GM12878 (cell line): ENCODE measurements at regions not wholly inside any gene's neighbourhood (a gene's known extent, or its start where the extent isn't known, plus 50 kb on each side); places are given as distances from the start of the nearest gene placed in this dataset.

Experiments used
- ATAC-seq: fragments of 200-7000 bp; cut with Tn5 transposase; 3 replicates; pipeline ENCODE4 v1.9.1; 2020; ENCODE audit warnings: mild to moderate bottlenecking, moderate library complexity
- BruUV-seq: library from RNA; stranded (reverse); fragments of 400-500 nt; replicated peaks from 2 replicates; lab custom pipeline; 2021; lab: Mats Ljungman, UMichigan
- CTCF ChIA-PET: fragments of 300-600 bp; sonication (Branson Sonifier 250); formaldehyde crosslinking; extraction: SDS; loops from one replicate; lab custom pipeline; 2021; ENCODE audit warnings: inconsistent platforms; lab: Yijun Ruan, JAX
- POLR2A ChIA-PET: fragments of 350-600 bp; formaldehyde crosslinking; extraction: SDS; loops from one replicate; lab custom pipeline; 2021; ENCODE audit warnings: inconsistent platforms; lab: Charles Lee
- RAD21 ChIA-PET: fragments of 300-600 bp; sonication (Branson Sonifier 250); formaldehyde crosslinking; loops from one replicate; lab custom pipeline; 2023; ENCODE audit warnings: antibody characterized with exemption; ENCODE audit not compliant: unreplicated experiment; lab: Charles Lee
- SMC1A ChIA-PET: fragments of 300-600 bp; sonication (Branson Sonifier 250); formaldehyde crosslinking; loops from one replicate; lab custom pipeline; 2023; ENCODE audit not compliant: unreplicated experiment, uncharacterized antibody; lab: Charles Lee
- DNase-seq: peaks from one replicate; pipeline ENCODE4 v3.0.0-alpha.2; 2011; ENCODE audit warnings: low read depth, low spot score
- FAIRE-seq: peaks from 3 replicates; lab custom pipeline; 2011; peaks lifted over from hg19 to GRCh38; lab: Jason Lieb, UNC
- H2AFZ ChIP-seq: 2 replicates; pipeline ENCODE4 v1.6.0; 2011; ENCODE audit warnings: low read depth, low read length, control low read depth; ENCODE audit not compliant: control insufficient read depth
- H3K27ac ChIP-seq: 2 replicates; pipeline ENCODE4 v1.5.1; 2011; ENCODE audit warnings: control low read depth; ENCODE audit not compliant: control insufficient read depth, insufficient read depth
- H3K27me3 ChIP-seq, 2 experiments: replicated peaks in 1 of 2; 2 replicates each; pipeline versions ENCODE4 v1.6.0 to v1.6.1; 2011; ENCODE audit warnings: low read length in 1 of 2; ENCODE audit not compliant: control insufficient read depth in 2 of 2, insufficient read depth in 2 of 2
- H3K36me3 ChIP-seq, 2 experiments: 2 replicates each; pipeline ENCODE4 v1.5.1; 2011; ENCODE audit warnings: low read length in 1 of 2; ENCODE audit not compliant: control insufficient read depth in 2 of 2, insufficient read depth in 2 of 2
- H3K4me1 ChIP-seq: 2 replicates; pipeline ENCODE4 v1.6.1; 2011; ENCODE audit warnings: mild to moderate bottlenecking, low read length, moderate library complexity, mixed read lengths; ENCODE audit not compliant: control insufficient read depth, insufficient read depth
- H3K4me2 ChIP-seq: 2 replicates; pipeline ENCODE4 v1.6.0; 2011; ENCODE audit warnings: control low read depth; ENCODE audit not compliant: control insufficient read depth, insufficient read depth
- H3K4me3 ChIP-seq: fragments of 200-600 bp; sonication (generic); 2 replicates; pipeline ENCODE4 v1.5.1; 2016
- H3K79me2 ChIP-seq: 2 replicates; pipeline ENCODE4 v1.6.0; 2011; ENCODE audit warnings: low read length; ENCODE audit not compliant: control insufficient read depth, insufficient read depth
- H3K9ac ChIP-seq: 2 replicates; pipeline ENCODE4 v1.8.0; 2011; ENCODE audit warnings: low read length, control low read depth, mixed read lengths; ENCODE audit not compliant: control insufficient read depth, insufficient read depth
- H3K9me3 ChIP-seq: replicated peaks from 3 replicates; pipeline ENCODE4 v1.5.1; 2011; ENCODE audit warnings: mild to moderate bottlenecking, low read length; ENCODE audit not compliant: control insufficient read depth, insufficient read depth
- H4K20me1 ChIP-seq: 2 replicates; pipeline ENCODE4 v1.6.0; 2011; ENCODE audit not compliant: control insufficient read depth, insufficient read depth
- BHLHE40 ChIP-seq, 2 experiments: fragments of 450-650 bp in 1 of 2; IDR thresholded peaks; 2 replicates each; pipeline ENCODE4 v1.6.1; 2011 to 2017; ENCODE audit warnings: low read depth in 2 of 2, borderline replicate concordance in 1 of 2, improper control_type of control experiment in 1 of 2, low read length in 1 of 2, mild to moderate bottlenecking in 1 of 2
- E2F8 ChIP-seq: fragments of 450-650 bp; IDR thresholded peaks from 2 replicates; pipeline ENCODE4 v1.6.1; 2018; ENCODE audit warnings: mild to moderate bottlenecking, low read depth, moderate library complexity; ENCODE audit not compliant: partially characterized antibody
- EZH2 ChIP-seq: IDR thresholded peaks from 2 replicates; pipeline ENCODE4 v1.6.1; 2012; ENCODE audit warnings: low read depth, mild to moderate bottlenecking, control low read depth, inconsistent platforms, low read length, borderline replicate concordance; ENCODE audit not compliant: control insufficient read depth
- IKZF2 ChIP-seq, 2 experiments: fragments of 450-650 bp; IDR thresholded peaks; 2 replicates each; pipeline ENCODE4 v1.6.1; 2017; ENCODE audit warnings: mild to moderate bottlenecking in 2 of 2, moderate library complexity in 2 of 2
- JUND ChIP-seq: IDR thresholded peaks from 2 replicates; pipeline ENCODE4 v1.6.1; 2012; ENCODE audit warnings: low read depth, mild to moderate bottlenecking, low read length, improper control_type of control experiment, moderate library complexity
- MLLT1 ChIP-seq: fragments of 450-650 bp; IDR thresholded peaks from 2 replicates; pipeline ENCODE4 v1.6.1; 2016; ENCODE audit warnings: mild to moderate bottlenecking
- MTA2 ChIP-seq: fragments of 450-650 bp; IDR thresholded peaks from 2 replicates; pipeline ENCODE4 v1.6.1; 2016; ENCODE audit warnings: low read depth, mild to moderate bottlenecking, moderate library complexity
- POLR2A ChIP-seq: IDR thresholded peaks from 2 replicates; pipeline ENCODE4 v1.6.1; 2011; ENCODE audit warnings: low read depth, mild to moderate bottlenecking, low read length
- POLR2AphosphoS5 ChIP-seq: IDR thresholded peaks from 2 replicates; pipeline ENCODE4 v1.6.1; 2011; ENCODE audit warnings: mild to moderate bottlenecking, low read length, inconsistent platforms
- REST ChIP-seq: IDR thresholded peaks from 2 replicates; pipeline ENCODE4 v1.6.1; 2012; ENCODE audit warnings: mild to moderate bottlenecking, low read depth, low read length
- SMAD5 ChIP-seq: IDR thresholded peaks from 2 replicates; pipeline ENCODE4 v1.6.1; 2016; ENCODE audit warnings: antibody characterized with exemption, low read depth
- STAT3 ChIP-seq: IDR thresholded peaks from 2 replicates; pipeline ENCODE4 v1.6.1; 2011; ENCODE audit warnings: low read depth, low read length, improper control_type of control experiment
- TARDBP ChIP-seq: IDR thresholded peaks from 2 replicates; pipeline ENCODE4 v1.6.1; 2016; ENCODE audit warnings: borderline replicate concordance
- YBX1 ChIP-seq: fragments of 450-650 bp; IDR thresholded peaks from 2 replicates; pipeline ENCODE4 v1.6.1; 2016; ENCODE audit warnings: antibody characterized with exemption
- WGBS: methylation state at CpG from one replicate; pipeline ENCODE4 v1.1.6; 2016; ENCODE audit warnings: low lambda C conversion rate; ENCODE audit not compliant: insufficient replicate concordance, insufficient coverage; ENCODE audit errors: missing lambda C conversion rate; 5-methylcytosine and 5-hydroxymethylcytosine counted together
- in situ Hi-C: fragments of 300-500 bp; cut with MboI; formaldehyde crosslinking; loops from 9 replicates; pipeline ENCODE4 v1.14.3; 2018; ENCODE audit warnings: mixed read lengths
- intact Hi-C: fragments of 100-400 bp; cut with micrococcal nuclease; formaldehyde crosslinking; loops from one replicate; pipeline ENCODE4 v1.14.2; 2022; ENCODE audit not compliant: unreplicated experiment

GRCh38 chr2:5926871-5927512, 234.8 kb downstream of the SOX11 start (continued):
- no peak for TF ChIP-seq IKZF2 (IDR thresholded peaks at IDR 0.05)
- TF ChIP-seq E2F8: no peak

GRCh38 chr2:5932556-5933469, 240.6 kb downstream of the SOX11 start:
- in situ Hi-C loops: no loop called here
- Histone ChIP-seq H3K4me3 (no peak overlapping the region), H3K27ac (no peak overlapping the region), H3K4me2 (no peak overlapping the region), H3K79me2 (no peaks in the 10 kb centered on the region), H3K27me3 (no peaks in the 10 kb centered on the region), H3K9ac (no peak overlapping the region), H2AFZ (no peak overlapping the region), H3K9me3 (no peaks in the 10 kb centered on the region), H4K20me1 (no peaks in the 10 kb centered on the region), H3K4me1 (no peaks in the 10 kb centered on the region), H3K36me3 (no peaks in the 10 kb centered on the region)
- CTCF ChIA-PET: no interaction called here
- BruUV-seq: no TSS peak
- SMC1A ChIA-PET: no interaction called here
- DNase-seq: no peak
- RAD21 ChIA-PET: no interaction called here
- WGBS: 49% methylated on average over 25 of the region's 25 CpGs
- POLR2A ChIA-PET: no interaction called here
- FAIRE-seq: no peak
- no peak for ATAC-seq
- intact Hi-C loops: no loop called here
- TF ChIP-seq TARDBP: no peak
- TF ChIP-seq STAT3: no peak
- TF ChIP-seq EZH2: no peak
- TF ChIP-seq MTA2: no peak
- TF ChIP-seq BHLHE40 (IDR thresholded peaks at IDR 0.05; ENCODE audit: borderline replicate concordance in 1 of 2, low read depth in 2 of 2, low read length in 1 of 2): no peak
- TF ChIP-seq POLR2A: no peak
- TF ChIP-seq YBX1: no peak
- no peak for TF ChIP-seq POLR2AphosphoS5
- TF ChIP-seq JUND: no peak
- no peak for TF ChIP-seq SMAD5
- TF ChIP-seq MLLT1: no peak
- no peak for TF ChIP-seq REST
